Adrenal gland (tissue), 9 donors: ENCODE measurements at regions not wholly inside any gene's neighbourhood (a gene's known extent, or its start where the extent isn't known, plus 50 kb on each side); places are given as distances from the start of the nearest gene placed in this dataset.

ENCODE experiments used
- DNase-seq, 7 donors: peaks; one replicate each; pipeline ENCODE4 v3.0.0-alpha.2; 2019 to 2020
- H3K27ac ChIP-seq, 5 donors: fragments of 200-600 bp; sonication (generic) in 4 of 5; 1 replicate in 3 of 5; 2 replicates in 2 of 5; pipeline versions ENCODE4 v1.5.1 to v1.8.0; 2016 to 2020; ENCODE audit warnings: mild to moderate bottlenecking in 1 of 5
- H3K27me3 ChIP-seq: fragments of 200-600 bp; 2 replicates; pipeline ENCODE4 v1.8.0; 2021
- H3K36me3 ChIP-seq, 2 donors: fragments of 200-600 bp; replicated peaks in 1 of 2; 1 replicate in 1 of 2; 2 replicates in 1 of 2; pipeline versions ENCODE4 v1.5.1 to v1.8.0; 2018 to 2022
- H3K4me1 ChIP-seq, 2 donors: fragments of 200-600 bp; replicated peaks in 1 of 2; 1 replicate in 1 of 2; 2 replicates in 1 of 2; pipeline versions ENCODE4 v1.5.1 to v1.8.0; 2018 to 2021
- H3K4me3 ChIP-seq, 4 donors: fragments of 200-600 bp; sonication (generic) in 3 of 4; one replicate each; pipeline ENCODE4 v1.5.1; 2016 to 2018
- H3K9me3 ChIP-seq, 3 donors: fragments of 200-600 bp; sonication (generic) in 1 of 3; replicated peaks in 1 of 3; 1 replicate in 2 of 3; 2 replicates in 1 of 3; pipeline versions ENCODE4 v1.5.1 to v1.8.0; 2016 to 2021
- POLR2A ChIP-seq, 2 donors: fragments of 450-650 bp; IDR thresholded peaks; one replicate each; pipeline ENCODE4 v1.6.1; 2017; ENCODE audit warnings: antibody characterized with exemption in 2 of 2, mild to moderate bottlenecking in 2 of 2, moderate library complexity in 1 of 2
- WGBS, 4 donors: extraction: QIAGEN DNeasy Blood & Tissue Kit in 2 of 4; methylation state at CpG; one replicate each; pipeline versions ENCODE4 v1.1.5 to v1.1.7; 2013 to 2017; 5-methylcytosine and 5-hydroxymethylcytosine counted together
- intact Hi-C, 2 donors: fragments of 100-400 bp; cut with DNase I; formaldehyde crosslinking; loops; one replicate each; pipeline versions ENCODE4 v1.14.1 to v1.15.0; 2022 to 2023
- TF ChIP-seq, protein P1 (sequence below), 6 experiments: fragments of 450-650 bp in 4 of 6; fragments of 200-600 bp in 2 of 6; sonication (generic) in 1 of 6; IDR thresholded peaks; 1 replicate in 5 of 6; 2 replicates in 1 of 6; pipeline versions ENCODE4 v1.5.1 to v1.8.0; 2016 to 2021; ENCODE audit warnings: antibody characterized with exemption in 6 of 6, mild to moderate bottlenecking in 2 of 6, moderate library complexity in 1 of 6
- donor health status: healthy with polysubstance abuse.
- donor health status: Bipolar disorder and iron deficiency.
- donor health status: DM: yes; HTN: yes; CAD: no.
- donor health status: DM: no; HTN: no; CAD: no.
- donor health status: DM: no; HTN: no; CAD: no.

DNA sequence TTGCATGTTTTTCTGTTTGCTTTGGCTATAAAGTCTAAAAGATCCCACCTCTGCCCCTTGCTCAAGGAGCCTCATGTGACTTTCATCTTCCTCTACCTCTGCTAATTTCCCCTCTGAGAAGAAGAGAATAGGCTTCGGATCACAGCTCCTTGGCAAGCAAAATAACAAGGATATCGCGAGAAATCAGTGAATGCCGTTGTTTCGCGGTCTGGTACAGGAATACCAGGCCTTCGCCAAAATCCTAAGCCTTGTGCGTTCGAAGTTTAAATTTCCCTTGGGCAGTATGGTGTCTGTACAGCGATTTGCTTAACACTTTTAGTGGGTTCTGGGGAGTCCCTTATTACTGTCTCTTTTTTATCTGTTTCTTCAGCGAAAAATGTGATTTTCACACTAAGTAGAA, 142.3 kb downstream of the IRF8 start:
- no peaks in the 10 kb centered on the region for H3K4me1 ChIP-seq
- no peak for TF ChIP-seq POLR2A (IDR thresholded peaks at IDR 0.05)
- TF ChIP-seq, protein P1, sequence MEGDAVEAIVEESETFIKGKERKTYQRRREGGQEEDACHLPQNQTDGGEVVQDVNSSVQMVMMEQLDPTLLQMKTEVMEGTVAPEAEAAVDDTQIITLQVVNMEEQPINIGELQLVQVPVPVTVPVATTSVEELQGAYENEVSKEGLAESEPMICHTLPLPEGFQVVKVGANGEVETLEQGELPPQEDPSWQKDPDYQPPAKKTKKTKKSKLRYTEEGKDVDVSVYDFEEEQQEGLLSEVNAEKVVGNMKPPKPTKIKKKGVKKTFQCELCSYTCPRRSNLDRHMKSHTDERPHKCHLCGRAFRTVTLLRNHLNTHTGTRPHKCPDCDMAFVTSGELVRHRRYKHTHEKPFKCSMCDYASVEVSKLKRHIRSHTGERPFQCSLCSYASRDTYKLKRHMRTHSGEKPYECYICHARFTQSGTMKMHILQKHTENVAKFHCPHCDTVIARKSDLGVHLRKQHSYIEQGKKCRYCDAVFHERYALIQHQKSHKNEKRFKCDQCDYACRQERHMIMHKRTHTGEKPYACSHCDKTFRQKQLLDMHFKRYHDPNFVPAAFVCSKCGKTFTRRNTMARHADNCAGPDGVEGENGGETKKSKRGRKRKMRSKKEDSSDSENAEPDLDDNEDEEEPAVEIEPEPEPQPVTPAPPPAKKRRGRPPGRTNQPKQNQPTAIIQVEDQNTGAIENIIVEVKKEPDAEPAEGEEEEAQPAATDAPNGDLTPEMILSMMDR (IDR thresholded peaks at IDR 0.05), result no peak
- no peak overlapping the region for H3K27ac ChIP-seq
- H3K9me3 ChIP-seq, result no peaks in the 10 kb centered on the region
- no peak overlapping the region for H3K4me3 ChIP-seq
- H3K27me3 ChIP-seq, result peaks cover 7% of the 10 kb centered on the region
- 77 to 91% (median 83%) methylated on average over 11 of the region's 11 CpGs for WGBS, 4 donors
- DNase-seq, result no peak
- no peaks in the 10 kb centered on the region for H3K36me3 ChIP-seq
- intact Hi-C loops, result no loop called here

DNA sequence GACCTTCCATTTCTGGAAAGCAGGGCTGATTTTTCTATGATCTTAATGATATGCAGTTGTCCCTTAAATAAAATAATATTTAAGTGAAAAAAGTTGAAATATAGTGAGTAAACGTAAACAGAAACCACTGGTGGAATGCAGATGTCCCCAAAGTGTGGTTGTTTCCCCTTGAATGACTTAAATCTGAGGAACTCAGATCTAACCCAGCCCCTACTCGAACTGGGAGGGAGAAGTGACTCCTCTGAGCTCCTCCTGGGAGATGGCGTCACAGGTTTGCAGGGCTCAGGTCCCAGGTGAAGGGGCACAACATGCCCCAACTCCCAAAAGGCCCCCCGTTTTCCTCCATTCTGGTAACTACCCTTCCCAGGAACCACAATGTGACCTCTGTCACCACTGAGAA, 142.8 kb downstream of the IRF8 start:
- Histone ChIP-seq H3K27me3 (peaks cover 7% of the 10 kb centered on the region), H3K4me1 (no peaks in the 10 kb centered on the region), H3K36me3 (no peaks in the 10 kb centered on the region), H3K4me3 (no peak overlapping the region), H3K27ac (no peak overlapping the region), H3K9me3 (no peaks in the 10 kb centered on the region)
- TF ChIP-seq, protein P1 (IDR thresholded peaks at IDR 0.05), result no peak
- TF ChIP-seq POLR2A (IDR thresholded peaks at IDR 0.05), result no peak
- DNase-seq, result no peak
- intact Hi-C loops, result no loop called here
- 42 to 64% (median 60%) methylated on average over 3 to 4 of the region's 4 CpGs for WGBS, 4 donors

DNA sequence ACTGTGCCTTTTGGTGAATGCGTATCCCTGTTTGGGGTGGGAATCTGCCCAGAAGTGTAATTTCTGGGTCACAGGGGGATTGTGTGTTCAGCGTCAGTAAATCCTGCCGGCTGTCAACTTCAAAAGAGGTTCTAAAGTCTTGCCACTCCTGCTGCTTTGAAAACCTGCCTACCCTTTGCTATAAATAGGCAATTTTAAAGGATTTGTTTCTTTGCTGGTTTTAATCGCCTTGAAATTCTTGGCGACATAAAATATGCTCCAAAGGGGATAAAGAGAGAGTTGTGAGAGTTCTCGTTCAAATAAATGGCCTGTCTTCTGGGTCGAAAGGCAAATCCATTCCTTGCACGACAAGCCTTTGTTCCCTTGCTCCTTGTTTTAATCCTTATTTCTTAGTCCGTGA, 143.4 kb downstream of the IRF8 start:
- Histone ChIP-seq H3K4me3 (no peak overlapping the region), H3K27ac (no peak overlapping the region), H3K27me3 (peaks cover 7% of the 10 kb centered on the region), H3K9me3 (no peaks in the 10 kb centered on the region), H3K36me3 (no peaks in the 10 kb centered on the region), H3K4me1 (no peaks in the 10 kb centered on the region)
- intact Hi-C loops, result no loop called here
- WGBS, 4 donors, result 45 to 52% (median 45%) methylated on average over 9 of the region's 9 CpGs
- DNase-seq, result no peak
- TF ChIP-seq POLR2A (IDR thresholded peaks at IDR 0.05), result no peak
- TF ChIP-seq, protein P1 (IDR thresholded peaks at IDR 0.05), result no peak

DNA sequence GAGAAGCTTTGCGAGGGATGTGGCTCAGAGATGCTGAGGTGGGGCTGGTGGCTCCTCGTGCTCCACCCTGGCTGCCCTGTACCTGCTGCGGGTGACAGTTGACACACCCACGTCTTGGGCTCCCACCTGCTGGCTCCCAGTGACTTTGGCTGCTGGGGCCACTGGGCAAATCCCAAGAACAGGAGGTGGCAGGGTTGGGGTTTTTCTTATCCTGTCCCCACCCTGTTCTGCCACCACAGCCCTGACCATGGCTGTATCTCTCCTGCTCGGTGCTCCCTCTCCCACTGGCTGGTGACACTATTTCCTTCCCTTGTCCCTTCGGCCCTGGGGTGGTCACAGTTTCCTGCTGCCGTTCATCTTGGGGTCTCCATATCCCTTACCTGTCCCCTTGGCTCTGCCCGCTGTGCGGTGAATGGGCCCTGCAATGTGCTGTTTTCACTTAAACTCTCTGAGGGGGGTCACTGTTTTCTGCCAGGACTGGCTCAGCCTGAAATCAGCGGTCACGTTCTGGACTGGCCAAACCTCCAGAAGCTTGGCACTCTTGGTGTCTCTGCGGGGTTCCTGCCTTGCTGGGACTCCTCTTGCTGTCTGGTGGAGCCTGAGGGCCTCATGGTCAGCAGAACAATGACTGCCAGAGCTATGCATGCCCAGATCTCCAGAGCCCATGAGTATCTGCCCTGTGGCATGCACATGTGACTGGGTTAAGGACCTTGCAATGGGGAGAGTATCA, 144.2 kb downstream of the IRF8 start:
- intact Hi-C loops, result no loop called here
- H3K4me3 ChIP-seq, result no peak overlapping the region
- no peak for DNase-seq

More for the DNA sequence above, 144.2 kb downstream of the IRF8 start:
- Histone ChIP-seq H3K36me3 (no peaks in the 10 kb centered on the region), H3K9me3 (no peaks in the 10 kb centered on the region), H3K27ac (no peak overlapping the region), H3K27me3 (peaks cover 7% of the 10 kb centered on the region), H3K4me1 (no peaks in the 10 kb centered on the region)
- TF ChIP-seq, protein P1 (IDR thresholded peaks at IDR 0.05), result no peak
- no peak for TF ChIP-seq POLR2A (IDR thresholded peaks at IDR 0.05)
- 71 to 81% (median 75%) methylated on average over 6 to 12 of the region's 12 CpGs for WGBS, 4 donors
